ENCODE measurements at regions not wholly inside any gene's neighbourhood (a gene's known extent, or its start where the extent isn't known, plus 50 kb on each side); places are given as distances from the start of the nearest gene placed in this dataset.

DNA sequence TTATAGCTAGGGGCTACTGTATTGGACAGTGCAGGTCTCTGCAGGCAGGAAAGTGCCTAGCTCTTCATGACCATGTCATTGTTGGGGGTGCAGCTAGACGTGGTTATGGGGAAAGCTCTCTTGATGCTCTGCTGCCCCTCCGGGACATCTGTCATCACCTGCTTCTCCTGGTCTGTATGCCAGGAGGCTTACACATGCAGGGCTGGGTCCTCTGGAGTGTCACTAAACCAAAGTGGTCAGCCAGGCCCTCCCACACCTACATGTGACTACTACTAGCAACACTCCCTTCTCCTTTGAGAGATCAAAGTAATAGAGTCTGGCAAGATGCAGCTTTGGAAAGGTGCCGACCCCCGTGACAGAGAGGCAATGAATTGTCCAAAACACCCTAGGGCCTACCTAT lies 98.5 kb downstream of the SST start:
- Histone ChIP-seq H3K4me3 (no peak overlapping the region), H3K79me2 (ENCODE audit: control insufficient read depth, insufficient read depth, low read length) (no peaks in the 10 kb centered on the region), H4K20me1 (replicated peaks; ENCODE audit: control insufficient read depth, insufficient read depth, low read length) (no peaks in the 10 kb centered on the region), H3K9ac (ENCODE audit: insufficient read depth in 1 of 2, low read depth in 2 of 2, low read length in 2 of 2) (no peak overlapping the region), H3K27me3 (ENCODE audit: control insufficient read depth in 2 of 2, insufficient read depth in 2 of 2, low read length in 2 of 2) (no peaks in the 10 kb centered on the region), H3K9me3 (replicated peaks; ENCODE audit: control insufficient read depth, insufficient read depth, low read depth, low read length) (no peaks in the 10 kb centered on the region), H3K36me3 (ENCODE audit: control insufficient read depth, insufficient read depth, low read length) (no peaks in the 10 kb centered on the region), H3K27ac (ENCODE audit: extremely low read depth, low read depth, low read length) (no peak overlapping the region), H3K4me2 (ENCODE audit: insufficient read depth, low read length) (no peak overlapping the region), H3K9me1 (ENCODE audit: control insufficient read depth, insufficient read depth, low read length) (no peaks in the 10 kb centered on the region), H2AFZ (ENCODE audit: low read depth, low read length) (no peak overlapping the region), H3K4me1 (replicated peaks in 1 of 2; ENCODE audit: control insufficient read depth in 2 of 2, insufficient read depth in 2 of 2, low read length in 2 of 2) (no peaks in the 10 kb centered on the region)
- ATAC-seq = no peak
- no TSS peak for BruUV-seq (replicated peaks)
- in situ Hi-C loops (cut with MboI) (no loop called here), intact Hi-C loops (cut with micrococcal nuclease) (no loop called here)
- no peak for FAIRE-seq
- POLR2A ChIA-PET = interaction anchor here (0.6 kb wide), 1 partner anchor 827 kb away, joined by 3 read pairs; no protein-coding TSS in a partner anchor
- CTCF ChIA-PET (ENCODE audit: low intra/inter-chr PET ratio) = no interaction called here
- WGBS (ENCODE audit: insufficient coverage, low coverage, missing lambda C conversion rate) = 0% methylated on average over 4 of the region's 4 CpGs
- DNase-seq (ENCODE audit: extremely low read depth in 1 of 4, low spot score in 3 of 4) = no peak
- TF ChIP-seq TGIF2 (CRISPR knock-in tag; IDR thresholded peaks at IDR 0.05) (no peak), JUND (IDR thresholded peaks at IDR 0.05; ENCODE audit: borderline replicate concordance, low read depth, low read length) (no peak), JUND (tag; IDR thresholded peaks at IDR 0.05; ENCODE audit: borderline replicate concordance, low read depth, low read length) (no peak), BRD9 (IDR thresholded peaks at IDR 0.05; ENCODE audit: low read depth, partially characterized antibody) (no peak), TCF7 (IDR thresholded peaks at IDR 0.05; ENCODE audit: borderline replicate concordance) (no peak), NCOA1 (IDR thresholded peaks at IDR 0.05; ENCODE audit: low read depth) (no peak), LARP7 (IDR thresholded peaks at IDR 0.05) (no peak), ARNT (IDR thresholded peaks at IDR 0.05) (no peak), KLF6 (CRISPR knock-in tag; IDR thresholded peaks at IDR 0.05; ENCODE audit: borderline replicate concordance) (no peak), BRD4 (IDR thresholded peaks at IDR 0.05) (no peak), CHD2 (IDR thresholded peaks at IDR 0.05; ENCODE audit: low read depth, low read length) (no peak)
- TF ChIP-seq, protein P1, sequence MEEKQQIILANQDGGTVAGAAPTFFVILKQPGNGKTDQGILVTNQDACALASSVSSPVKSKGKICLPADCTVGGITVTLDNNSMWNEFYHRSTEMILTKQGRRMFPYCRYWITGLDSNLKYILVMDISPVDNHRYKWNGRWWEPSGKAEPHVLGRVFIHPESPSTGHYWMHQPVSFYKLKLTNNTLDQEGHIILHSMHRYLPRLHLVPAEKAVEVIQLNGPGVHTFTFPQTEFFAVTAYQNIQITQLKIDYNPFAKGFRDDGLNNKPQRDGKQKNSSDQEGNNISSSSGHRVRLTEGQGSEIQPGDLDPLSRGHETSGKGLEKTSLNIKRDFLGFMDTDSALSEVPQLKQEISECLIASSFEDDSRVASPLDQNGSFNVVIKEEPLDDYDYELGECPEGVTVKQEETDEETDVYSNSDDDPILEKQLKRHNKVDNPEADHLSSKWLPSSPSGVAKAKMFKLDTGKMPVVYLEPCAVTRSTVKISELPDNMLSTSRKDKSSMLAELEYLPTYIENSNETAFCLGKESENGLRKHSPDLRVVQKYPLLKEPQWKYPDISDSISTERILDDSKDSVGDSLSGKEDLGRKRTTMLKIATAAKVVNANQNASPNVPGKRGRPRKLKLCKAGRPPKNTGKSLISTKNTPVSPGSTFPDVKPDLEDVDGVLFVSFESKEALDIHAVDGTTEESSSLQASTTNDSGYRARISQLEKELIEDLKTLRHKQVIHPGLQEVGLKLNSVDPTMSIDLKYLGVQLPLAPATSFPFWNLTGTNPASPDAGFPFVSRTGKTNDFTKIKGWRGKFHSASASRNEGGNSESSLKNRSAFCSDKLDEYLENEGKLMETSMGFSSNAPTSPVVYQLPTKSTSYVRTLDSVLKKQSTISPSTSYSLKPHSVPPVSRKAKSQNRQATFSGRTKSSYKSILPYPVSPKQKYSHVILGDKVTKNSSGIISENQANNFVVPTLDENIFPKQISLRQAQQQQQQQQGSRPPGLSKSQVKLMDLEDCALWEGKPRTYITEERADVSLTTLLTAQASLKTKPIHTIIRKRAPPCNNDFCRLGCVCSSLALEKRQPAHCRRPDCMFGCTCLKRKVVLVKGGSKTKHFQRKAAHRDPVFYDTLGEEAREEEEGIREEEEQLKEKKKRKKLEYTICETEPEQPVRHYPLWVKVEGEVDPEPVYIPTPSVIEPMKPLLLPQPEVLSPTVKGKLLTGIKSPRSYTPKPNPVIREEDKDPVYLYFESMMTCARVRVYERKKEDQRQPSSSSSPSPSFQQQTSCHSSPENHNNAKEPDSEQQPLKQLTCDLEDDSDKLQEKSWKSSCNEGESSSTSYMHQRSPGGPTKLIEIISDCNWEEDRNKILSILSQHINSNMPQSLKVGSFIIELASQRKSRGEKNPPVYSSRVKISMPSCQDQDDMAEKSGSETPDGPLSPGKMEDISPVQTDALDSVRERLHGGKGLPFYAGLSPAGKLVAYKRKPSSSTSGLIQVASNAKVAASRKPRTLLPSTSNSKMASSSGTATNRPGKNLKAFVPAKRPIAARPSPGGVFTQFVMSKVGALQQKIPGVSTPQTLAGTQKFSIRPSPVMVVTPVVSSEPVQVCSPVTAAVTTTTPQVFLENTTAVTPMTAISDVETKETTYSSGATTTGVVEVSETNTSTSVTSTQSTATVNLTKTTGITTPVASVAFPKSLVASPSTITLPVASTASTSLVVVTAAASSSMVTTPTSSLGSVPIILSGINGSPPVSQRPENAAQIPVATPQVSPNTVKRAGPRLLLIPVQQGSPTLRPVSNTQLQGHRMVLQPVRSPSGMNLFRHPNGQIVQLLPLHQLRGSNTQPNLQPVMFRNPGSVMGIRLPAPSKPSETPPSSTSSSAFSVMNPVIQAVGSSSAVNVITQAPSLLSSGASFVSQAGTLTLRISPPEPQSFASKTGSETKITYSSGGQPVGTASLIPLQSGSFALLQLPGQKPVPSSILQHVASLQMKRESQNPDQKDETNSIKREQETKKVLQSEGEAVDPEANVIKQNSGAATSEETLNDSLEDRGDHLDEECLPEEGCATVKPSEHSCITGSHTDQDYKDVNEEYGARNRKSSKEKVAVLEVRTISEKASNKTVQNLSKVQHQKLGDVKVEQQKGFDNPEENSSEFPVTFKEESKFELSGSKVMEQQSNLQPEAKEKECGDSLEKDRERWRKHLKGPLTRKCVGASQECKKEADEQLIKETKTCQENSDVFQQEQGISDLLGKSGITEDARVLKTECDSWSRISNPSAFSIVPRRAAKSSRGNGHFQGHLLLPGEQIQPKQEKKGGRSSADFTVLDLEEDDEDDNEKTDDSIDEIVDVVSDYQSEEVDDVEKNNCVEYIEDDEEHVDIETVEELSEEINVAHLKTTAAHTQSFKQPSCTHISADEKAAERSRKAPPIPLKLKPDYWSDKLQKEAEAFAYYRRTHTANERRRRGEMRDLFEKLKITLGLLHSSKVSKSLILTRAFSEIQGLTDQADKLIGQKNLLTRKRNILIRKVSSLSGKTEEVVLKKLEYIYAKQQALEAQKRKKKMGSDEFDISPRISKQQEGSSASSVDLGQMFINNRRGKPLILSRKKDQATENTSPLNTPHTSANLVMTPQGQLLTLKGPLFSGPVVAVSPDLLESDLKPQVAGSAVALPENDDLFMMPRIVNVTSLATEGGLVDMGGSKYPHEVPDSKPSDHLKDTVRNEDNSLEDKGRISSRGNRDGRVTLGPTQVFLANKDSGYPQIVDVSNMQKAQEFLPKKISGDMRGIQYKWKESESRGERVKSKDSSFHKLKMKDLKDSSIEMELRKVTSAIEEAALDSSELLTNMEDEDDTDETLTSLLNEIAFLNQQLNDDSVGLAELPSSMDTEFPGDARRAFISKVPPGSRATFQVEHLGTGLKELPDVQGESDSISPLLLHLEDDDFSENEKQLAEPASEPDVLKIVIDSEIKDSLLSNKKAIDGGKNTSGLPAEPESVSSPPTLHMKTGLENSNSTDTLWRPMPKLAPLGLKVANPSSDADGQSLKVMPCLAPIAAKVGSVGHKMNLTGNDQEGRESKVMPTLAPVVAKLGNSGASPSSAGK (IDR thresholded peaks at IDR 0.05) = no peak
- TF ChIP-seq, protein P2, sequence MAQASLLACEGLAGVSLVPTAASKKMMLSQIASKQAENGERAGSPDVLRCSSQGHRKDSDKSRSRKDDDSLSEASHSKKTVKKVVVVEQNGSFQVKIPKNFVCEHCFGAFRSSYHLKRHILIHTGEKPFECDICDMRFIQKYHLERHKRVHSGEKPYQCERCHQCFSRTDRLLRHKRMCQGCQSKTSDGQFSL (CRISPR knock-in tag; IDR thresholded peaks at IDR 0.05) = no peak
- TF ChIP-seq, protein P2 (tag; IDR thresholded peaks at IDR 0.05) = no peak

All from K562 (cell line).